GM21381 (cell line): ENCODE measurements at regions not wholly inside any gene's neighbourhood (a gene's known extent, or its start where the extent isn't known, plus 50 kb on each side); places are given as distances from the start of the nearest gene placed in this dataset.
"Not testable (repeated sequence)": the region's sequence is repeated elsewhere in the genome, so short reads cannot be mapped to it uniquely, and the experiment has no call there.

Source experiments
- ATAC-seq: cut with Tn5 transposase; IDR thresholded peaks from one replicate; pipeline ENCODE4 v1.9.1; 2021; ENCODE audit warnings: mild to moderate bottlenecking, moderate library complexity; ENCODE audit not compliant: unreplicated experiment

- ATAC-seq: no peak
These were observed 759.2 kb upstream of the SLITRK1 start for GRCh38 chr13:84641491-84641890.

- no peak for ATAC-seq
These were observed 758.4 kb upstream of the SLITRK1 start for GRCh38 chr13:84640691-84641090.

GRCh38 chr13:84630476-84630875 lies 748.2 kb upstream of the SLITRK1 start:
- ATAC-seq: no peak

- ATAC-seq: no peak
These were observed 734.6 kb upstream of the SLITRK1 start for GRCh38 chr13:84616864-84617263.

- no peak for ATAC-seq
These were observed 727.4 kb upstream of the SLITRK1 start for GRCh38 chr13:84609716-84610115.

GRCh38 chr13:84607261-84608013 lies 725.2 kb upstream of the SLITRK1 start:
- ATAC-seq: no peak

GRCh38 chr13:84606616-84607015 lies 724.3 kb upstream of the SLITRK1 start:
- ATAC-seq: no peak

GRCh38 chr13:84605927-84606326 lies 723.7 kb upstream of the SLITRK1 start:
- no peak for ATAC-seq

GRCh38 chr13:84591444-84591843 lies 709.2 kb upstream of the SLITRK1 start:
- no peak for ATAC-seq

- ATAC-seq: no peak
These were observed 708.4 kb upstream of the SLITRK1 start for GRCh38 chr13:84590663-84591062.

- ATAC-seq: no peak
These were observed 705.7 kb upstream of the SLITRK1 start for GRCh38 chr13:84588023-84588422.

- not testable (repeated sequence) for ATAC-seq
These were observed 697.6 kb upstream of the SLITRK1 start for GRCh38 chr13:84579901-84580300.

GRCh38 chr13:84574851-84575250 lies 692.6 kb upstream of the SLITRK1 start:
- no peak for ATAC-seq

- ATAC-seq: no peak
These were observed 689.0 kb upstream of the SLITRK1 start for GRCh38 chr13:84571264-84571663.

- ATAC-seq: no peak
These were observed 688.6 kb upstream of the SLITRK1 start for GRCh38 chr13:84570831-84571230.

- no peak for ATAC-seq
These were observed 687.1 kb upstream of the SLITRK1 start for GRCh38 chr13:84569366-84569765.

GRCh38 chr13:84567848-84568247 lies 685.6 kb upstream of the SLITRK1 start:
- ATAC-seq: no peak

GRCh38 chr13:84566780-84567179 lies 684.5 kb upstream of the SLITRK1 start:
- ATAC-seq: no peak

GRCh38 chr13:84563611-84564010 lies 681.3 kb upstream of the SLITRK1 start:
- ATAC-seq: no peak

GRCh38 chr13:84553227-84553626 lies 671.0 kb upstream of the SLITRK1 start:
- ATAC-seq: no peak

- ATAC-seq: no peak
These were observed 661.7 kb upstream of the SLITRK1 start for GRCh38 chr13:84543962-84544361.

GRCh38 chr13:84542348-84542747 lies 660.1 kb upstream of the SLITRK1 start:
- ATAC-seq: no peak

GRCh38 chr13:84536906-84537305 lies 654.6 kb upstream of the SLITRK1 start:
- no peak for ATAC-seq
